ENCODE measurements at regions not wholly inside any gene's neighbourhood (a gene's known extent, or its start where the extent isn't known, plus 50 kb on each side); places are given as distances from the start of the nearest gene placed in this dataset.

DNA sequence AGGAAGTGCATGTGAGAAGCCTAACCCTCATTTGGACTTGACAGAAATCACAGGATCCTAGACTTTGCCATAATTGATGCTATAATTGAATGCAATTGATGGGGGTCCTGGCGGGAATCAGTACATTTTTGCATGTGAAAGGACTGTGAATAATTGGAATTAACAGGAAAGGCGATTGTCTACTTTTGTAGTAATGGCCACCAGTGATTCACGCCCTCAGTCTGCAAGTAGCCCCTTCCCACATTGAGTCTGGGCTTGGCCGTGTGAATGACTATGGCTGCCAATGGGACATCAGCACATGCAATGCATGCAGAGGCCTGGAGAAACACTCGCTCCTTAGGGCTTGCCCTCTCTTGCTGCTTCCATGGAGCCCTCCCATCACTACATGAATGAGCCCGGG, 107.8 kb upstream of the OSMR start:
- TF ChIP-seq, protein P1, sequence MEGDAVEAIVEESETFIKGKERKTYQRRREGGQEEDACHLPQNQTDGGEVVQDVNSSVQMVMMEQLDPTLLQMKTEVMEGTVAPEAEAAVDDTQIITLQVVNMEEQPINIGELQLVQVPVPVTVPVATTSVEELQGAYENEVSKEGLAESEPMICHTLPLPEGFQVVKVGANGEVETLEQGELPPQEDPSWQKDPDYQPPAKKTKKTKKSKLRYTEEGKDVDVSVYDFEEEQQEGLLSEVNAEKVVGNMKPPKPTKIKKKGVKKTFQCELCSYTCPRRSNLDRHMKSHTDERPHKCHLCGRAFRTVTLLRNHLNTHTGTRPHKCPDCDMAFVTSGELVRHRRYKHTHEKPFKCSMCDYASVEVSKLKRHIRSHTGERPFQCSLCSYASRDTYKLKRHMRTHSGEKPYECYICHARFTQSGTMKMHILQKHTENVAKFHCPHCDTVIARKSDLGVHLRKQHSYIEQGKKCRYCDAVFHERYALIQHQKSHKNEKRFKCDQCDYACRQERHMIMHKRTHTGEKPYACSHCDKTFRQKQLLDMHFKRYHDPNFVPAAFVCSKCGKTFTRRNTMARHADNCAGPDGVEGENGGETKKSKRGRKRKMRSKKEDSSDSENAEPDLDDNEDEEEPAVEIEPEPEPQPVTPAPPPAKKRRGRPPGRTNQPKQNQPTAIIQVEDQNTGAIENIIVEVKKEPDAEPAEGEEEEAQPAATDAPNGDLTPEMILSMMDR (IDR thresholded peaks at IDR 0.05; ENCODE audit: low read depth, low read length, missing control alignments) = no peak
- H3K4me3 ChIP-seq (ENCODE audit: low read depth, low read length) = no peak overlapping the region
- no peak for DNase-seq (ENCODE audit: low read depth)

DNA sequence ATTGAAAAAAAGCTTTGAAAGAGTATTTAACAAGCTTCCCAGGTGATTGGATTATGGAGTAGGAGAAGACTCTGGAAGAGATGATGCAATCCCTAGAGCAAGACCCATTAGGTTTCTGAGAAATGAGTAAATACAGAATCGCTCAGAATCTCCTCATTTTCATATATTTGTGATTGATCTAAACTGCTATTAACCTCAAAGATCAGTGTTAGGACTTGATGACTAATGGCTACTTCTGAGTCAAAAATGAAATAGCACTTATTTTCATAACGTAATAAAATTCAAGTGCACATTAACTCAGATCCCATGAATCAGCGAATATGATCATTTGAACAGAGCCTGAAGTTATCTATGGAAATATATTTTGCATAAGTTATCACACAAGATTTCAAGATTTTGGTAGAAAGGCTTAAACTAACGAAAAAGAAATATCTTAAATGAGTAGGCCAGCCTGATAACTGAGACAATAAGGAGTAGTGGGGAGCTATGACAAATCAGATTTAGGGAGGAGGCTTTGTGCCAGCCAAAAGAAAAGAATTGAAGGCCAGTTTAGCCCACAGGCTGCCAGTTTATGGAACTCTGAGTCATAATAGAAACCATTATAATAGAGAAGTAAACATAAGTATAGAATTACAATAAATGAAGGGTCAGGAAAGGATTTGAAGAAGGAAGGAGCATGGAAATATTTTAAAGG, 106.7 kb upstream of the OSMR start:
- TF ChIP-seq, protein P1 (IDR thresholded peaks at IDR 0.05; ENCODE audit: low read depth, low read length, missing control alignments) = no peak
- DNase-seq (ENCODE audit: low read depth) = no peak
- no peak overlapping the region for H3K4me3 ChIP-seq (ENCODE audit: low read depth, low read length)

DNA sequence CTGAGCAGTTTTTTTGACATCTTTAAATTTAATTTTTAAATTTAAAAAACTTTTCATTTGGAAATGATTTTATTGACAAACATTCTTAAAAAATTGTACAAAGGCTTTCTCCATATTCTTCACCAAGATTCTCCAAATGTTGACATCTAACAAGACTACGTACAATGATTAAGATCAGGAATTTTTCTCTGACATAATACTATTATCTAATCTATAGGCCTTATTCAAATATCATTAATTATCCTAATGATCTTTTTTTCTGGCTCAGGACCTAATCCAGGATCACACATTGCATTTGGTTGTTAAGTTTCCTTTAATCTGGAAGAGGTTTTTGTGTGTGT, 106.1 kb upstream of the OSMR start:
- DNase-seq (ENCODE audit: low read depth) = no peak
- TF ChIP-seq, protein P1 (IDR thresholded peaks at IDR 0.05; ENCODE audit: low read depth, low read length, missing control alignments) = no peak
- no peak overlapping the region for H3K4me3 ChIP-seq (ENCODE audit: low read depth, low read length)

DNA sequence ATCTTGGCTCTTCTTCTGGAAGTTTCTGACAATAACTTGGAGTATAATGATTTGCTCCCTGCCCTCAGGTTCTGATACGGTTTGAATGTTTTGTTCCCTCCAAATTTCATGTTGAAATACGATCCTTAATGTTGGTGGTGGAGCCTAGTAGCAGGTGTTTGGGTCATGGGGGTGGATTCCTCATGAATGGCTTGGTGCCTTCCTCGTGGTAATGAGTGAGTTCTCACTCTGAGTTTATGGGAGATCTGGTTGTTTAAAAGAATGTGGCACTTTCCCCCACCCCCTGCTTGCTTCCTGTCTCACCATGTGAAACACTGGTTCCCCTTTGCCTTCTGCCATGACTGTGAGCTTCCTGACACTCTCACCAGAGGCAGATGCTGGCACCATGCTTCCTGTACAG, 103.0 kb upstream of the OSMR start:
- H3K4me3 ChIP-seq (ENCODE audit: low read depth, low read length) = no peak overlapping the region
- no peak for DNase-seq (ENCODE audit: low read depth)
- TF ChIP-seq, protein P1 (IDR thresholded peaks at IDR 0.05; ENCODE audit: low read depth, low read length, missing control alignments) = no peak

DNA sequence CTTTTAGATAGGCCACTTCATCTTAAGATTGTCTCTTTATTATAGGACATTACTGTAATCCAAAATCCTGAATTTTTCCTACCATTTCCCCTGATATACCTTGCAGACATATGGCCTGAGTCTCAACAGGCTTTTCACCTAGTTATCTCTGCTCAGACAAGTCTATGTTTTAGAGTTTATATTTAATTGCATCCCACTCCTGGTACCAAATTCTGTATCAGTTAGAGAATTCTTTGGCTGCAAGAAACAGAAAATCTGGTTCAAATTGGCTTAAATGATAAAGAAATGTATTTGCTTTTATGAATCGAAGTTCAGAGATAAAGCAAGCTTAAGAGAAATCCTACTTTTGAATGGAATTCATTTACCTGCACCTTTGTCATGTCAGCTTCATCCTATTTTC, 102.2 kb upstream of the OSMR start:
- no peak overlapping the region for H3K4me3 ChIP-seq (ENCODE audit: low read depth, low read length)
- no peak for DNase-seq (ENCODE audit: low read depth)
- TF ChIP-seq, protein P1 (IDR thresholded peaks at IDR 0.05; ENCODE audit: low read depth, low read length, missing control alignments) = no peak

DNA sequence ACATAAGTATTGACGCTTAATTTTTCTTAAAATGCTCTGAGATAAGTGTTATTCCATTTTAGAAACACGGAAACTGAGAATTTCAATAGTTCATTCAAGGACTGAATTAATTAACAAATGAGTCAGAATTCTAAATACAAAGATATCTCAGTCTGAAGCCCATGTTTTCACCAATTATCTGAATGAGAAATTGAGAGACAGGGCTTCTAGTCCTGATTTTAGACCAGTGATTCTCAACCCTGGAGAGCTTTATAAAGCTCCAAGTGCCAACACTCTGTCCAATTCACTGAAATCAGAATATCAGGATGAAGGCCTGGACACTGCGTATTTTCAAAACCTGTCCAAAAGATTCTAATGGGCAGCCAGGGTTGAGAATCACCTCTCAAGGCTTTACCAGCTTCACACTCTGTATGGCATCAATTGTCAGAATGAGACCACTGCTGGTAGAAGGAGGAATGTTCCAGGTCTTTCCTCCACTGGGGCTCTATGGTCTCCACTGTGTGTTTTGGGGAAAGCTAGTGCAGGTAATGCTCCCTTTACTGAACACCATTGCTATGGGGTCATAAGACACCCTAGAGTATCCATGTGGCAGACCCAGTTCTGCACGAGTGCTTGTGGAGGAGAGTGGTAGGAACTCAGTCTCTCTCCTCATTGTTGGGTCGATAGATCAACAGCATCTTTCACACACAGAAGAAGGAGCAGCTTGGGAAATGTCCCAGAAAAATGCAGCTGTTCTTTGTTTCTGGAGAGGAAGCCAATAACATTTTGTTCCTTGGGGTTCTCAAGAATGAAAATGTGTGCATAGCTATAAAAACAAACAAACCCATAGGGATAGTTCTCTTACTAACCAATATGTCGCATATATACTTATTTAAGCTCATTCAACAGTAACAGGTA, 99.7 kb upstream of the OSMR start:
- TF ChIP-seq, protein P1 (IDR thresholded peaks at IDR 0.05; ENCODE audit: low read depth, low read length, missing control alignments) = no peak
- DNase-seq (ENCODE audit: low read depth) = no peak
- H3K4me3 ChIP-seq (ENCODE audit: low read depth, low read length) = no peak overlapping the region

All from GM12864 (cell line).